Epithelial cell of esophagus (primary cell): ENCODE measurements at regions not wholly inside any gene's neighbourhood (a gene's known extent, or its start where the extent isn't known, plus 50 kb on each side); places are given as distances from the start of the nearest gene placed in this dataset.
A peak's percentile ranks its signal among the peaks of the same experiment; 100 is the strongest.

Experiments used
- DNase-seq: peaks from one replicate; pipeline ENCODE4 v3.0.0; 2010; ENCODE audit warnings: low read depth
- H3K4me3 ChIP-seq: 2 replicates; pipeline ENCODE4 v1.5.1; 2011; ENCODE audit warnings: mild to moderate bottlenecking, low read length, control low read depth
- CTCF ChIP-seq: IDR thresholded peaks from 2 replicates; pipeline ENCODE4 v1.5.1; 2011; ENCODE audit warnings: low read depth, mild to moderate bottlenecking, low read length, control low read depth, inconsistent platforms; ENCODE audit not compliant: insufficient read depth; ENCODE audit errors: missing control alignments

- no peak for TF ChIP-seq CTCF
- H3K4me3 ChIP-seq: no peak overlapping the region
- DNase-seq: no peak
Observed at GRCh38 chr10:10903620-10904019, 114.1 kb upstream of the CELF2 start.

- no peak for DNase-seq
- TF ChIP-seq CTCF: no peak
- H3K4me3 ChIP-seq: no peak overlapping the region
Observed at GRCh38 chr10:10910634-10911033, 107.0 kb upstream of the CELF2 start.

GRCh38 chr10:10911035-10911434 is 106.6 kb upstream of the CELF2 start:
- H3K4me3 ChIP-seq: no peak overlapping the region
- DNase-seq: no peak
- no peak for TF ChIP-seq CTCF

- TF ChIP-seq CTCF: no peak
- peak; percentile 98 for DNase-seq
- H3K4me3 ChIP-seq: peak overlapping the region; percentile 24
Observed at GRCh38 chr10:10911471-10911921, 106.2 kb upstream of the CELF2 start.

- H3K4me3 ChIP-seq: no peak overlapping the region
- no peak for DNase-seq
- TF ChIP-seq CTCF: no peak
Observed at GRCh38 chr10:10914144-10914543, 103.5 kb upstream of the CELF2 start.

- H3K4me3 ChIP-seq: no peak overlapping the region
- no peak for DNase-seq
- no peak for TF ChIP-seq CTCF
Observed at GRCh38 chr10:10915215-10915614, 102.5 kb upstream of the CELF2 start.

GRCh38 chr10:10917031-10917430 is 100.6 kb upstream of the CELF2 start:
- H3K4me3 ChIP-seq: no peak overlapping the region
- no peak for DNase-seq
- TF ChIP-seq CTCF: no peak
